Suprapubic skin (tissue), 3 donors: ENCODE measurements at regions not wholly inside any gene's neighbourhood (a gene's known extent, or its start where the extent isn't known, plus 50 kb on each side); places are given as distances from the start of the nearest gene placed in this dataset.

ENCODE experiments used
- CTCF ChIP-seq, 2 donors: fragments of 200-600 bp in 1 of 2; fragments of 450-650 bp in 1 of 2; sonication (generic) in 1 of 2; IDR thresholded peaks; one replicate each; pipeline ENCODE4 v1.5.1; 2016 to 2019; ENCODE audit warnings: antibody characterized with exemption in 2 of 2, mild to moderate bottlenecking in 1 of 2, moderate library complexity in 1 of 2
- EP300 ChIP-seq: sonication (generic); formaldehyde crosslinking; IDR thresholded peaks from one replicate; pipeline ENCODE4 v1.6.1; 2017; ENCODE audit warnings: antibody characterized with exemption
- POLR2A ChIP-seq, 2 donors: fragments of 450-650 bp; IDR thresholded peaks; one replicate each; pipeline ENCODE4 v1.6.1; 2017; ENCODE audit warnings: antibody characterized with exemption in 2 of 2, mild to moderate bottlenecking in 2 of 2, moderate library complexity in 2 of 2

- TF ChIP-seq POLR2A (IDR thresholded peaks at IDR 0.05): no peak
- no peak for TF ChIP-seq EP300
- no peak for TF ChIP-seq CTCF (IDR thresholded peaks at IDR 0.05)
These were observed 113.5 kb downstream of the C12orf75 start for GRCh38 chr12:105443802-105444652.
